Right lobe of liver (tissue), 6 donors: ENCODE measurements at regions not wholly inside any gene's neighbourhood (a gene's known extent, or its start where the extent isn't known, plus 50 kb on each side); places are given as distances from the start of the nearest gene placed in this dataset.

Experiments used
- ATAC-seq, 4 donors: fragments of 200-7000 bp; cut with Tn5 transposase; one replicate each; pipeline ENCODE4 v1.9.1; 2020; ENCODE audit warnings: mild to moderate bottlenecking in 4 of 4, moderate library complexity in 4 of 4
- DNase-seq, 3 donors: peaks; one replicate each; pipeline ENCODE4 v3.0.0-alpha.2; 2020
- H3K27ac ChIP-seq, 3 donors: fragments of 200-600 bp; one replicate each; pipeline ENCODE4 v1.8.0; 2022
- H3K27me3 ChIP-seq, 2 donors: fragments of 200-600 bp; one replicate each; pipeline ENCODE4 v1.8.0; 2022
- H3K36me3 ChIP-seq, 4 donors: fragments of 200-600 bp; sonication (generic) in 1 of 4; one replicate each; pipeline versions ENCODE4 v1.5.1 to v1.8.0; 2017 to 2022; ENCODE audit warnings: control low read depth in 1 of 4
- H3K4me1 ChIP-seq, 4 donors: fragments of 200-600 bp; sonication (generic) in 1 of 4; one replicate each; pipeline versions ENCODE4 v1.5.1 to v1.8.0; 2017 to 2022; ENCODE audit warnings: control low read depth in 1 of 4
- H3K4me3 ChIP-seq, 3 donors: fragments of 200-600 bp; one replicate each; pipeline ENCODE4 v1.8.0; 2022
- H3K9me3 ChIP-seq, 4 donors: fragments of 200-600 bp; sonication (generic) in 1 of 4; one replicate each; pipeline versions ENCODE4 v1.5.1 to v1.8.0; 2017 to 2022; ENCODE audit warnings: control low read depth in 1 of 4
- CTCF ChIP-seq, 4 donors: fragments of 200-600 bp in 3 of 4; fragments of 450-650 bp in 1 of 4; IDR thresholded peaks; one replicate each; pipeline versions ENCODE4 v1.5.1 to v1.8.0; 2016 to 2022; ENCODE audit warnings: antibody characterized with exemption in 4 of 4, mild to moderate bottlenecking in 2 of 4
- POLR2A ChIP-seq: fragments of 450-650 bp; IDR thresholded peaks from one replicate; pipeline ENCODE4 v1.6.1; 2017; ENCODE audit warnings: antibody characterized with exemption, mild to moderate bottlenecking
- WGBS: methylation state at CpG from one replicate; pipeline ENCODE4 v1.1.6; 2018; ENCODE audit warnings: low coverage, low lambda C conversion rate; ENCODE audit not compliant: insufficient coverage; ENCODE audit errors: missing lambda C conversion rate; 5-methylcytosine and 5-hydroxymethylcytosine counted together
- intact Hi-C, 2 donors: fragments of 100-400 bp; cut with DNase I; formaldehyde crosslinking; loops; one replicate each; pipeline versions ENCODE4 v1.11.2 to v1.14.1; 2022
- donor health status: DM: no; HTN: yes; CAD: no.
- donor health status: DM: no; HTN: no; CAD: no.
- donor health status: DM: no; HTN: no; CAD: no.
- donor health status: DM: no; HTN: yes; CAD: no.
- donor health status: DM: no; HTN: yes; CAD: no.

- H3K36me3 ChIP-seq: no peaks in the 10 kb centered on the region
- no peaks in the 10 kb centered on the region for H3K4me1 ChIP-seq
- WGBS: 31% methylated on average over 6 of the region's 6 CpGs
- no peak for DNase-seq
- ATAC-seq: no peak
- H3K27ac ChIP-seq: no peak overlapping the region
- no peak for TF ChIP-seq CTCF (IDR thresholded peaks at IDR 0.05)
- no peak for TF ChIP-seq POLR2A
- no peaks in the 10 kb centered on the region for H3K27me3 ChIP-seq
- intact Hi-C loops: no loop called here
- H3K4me3 ChIP-seq: no peak overlapping the region
- no peaks in the 10 kb centered on the region for H3K9me3 ChIP-seq
Measured at GRCh38 chr2:81529944-81530343, 1225.4 kb upstream of the LRRTM1 start.

- Histone ChIP-seq H3K27me3 (no peaks in the 10 kb centered on the region), H3K4me1 (no peaks in the 10 kb centered on the region), H3K9me3 (no peaks in the 10 kb centered on the region), H3K36me3 (no peaks in the 10 kb centered on the region), H3K4me3 (no peak overlapping the region), H3K27ac (no peak overlapping the region)
- TF ChIP-seq POLR2A (no peak), CTCF (IDR thresholded peaks at IDR 0.05) (no peak)
- no peak for DNase-seq
- intact Hi-C loops: no loop called here
- 54% methylated on average over 2 of the region's 3 CpGs for WGBS
- no peak for ATAC-seq
Measured at GRCh38 chr2:81528852-81529480, 1224.4 kb upstream of the LRRTM1 start.

GRCh38 chr2:81523344-81523743, 1218.8 kb upstream of the LRRTM1 start:
- Histone ChIP-seq H3K4me3 (no peak overlapping the region), H3K27ac (no peak overlapping the region), H3K9me3 (no peaks in the 10 kb centered on the region), H3K4me1 (no peaks in the 10 kb centered on the region), H3K36me3 (no peaks in the 10 kb centered on the region), H3K27me3 (no peaks in the 10 kb centered on the region)
- ATAC-seq (no peak), DNase-seq (no peak)
- 13% methylated on average over 1 of the region's 2 CpGs for WGBS
- intact Hi-C loops: no loop called here
- TF ChIP-seq POLR2A (no peak), CTCF (IDR thresholded peaks at IDR 0.05) (no peak)

GRCh38 chr2:81513328-81513727, 1208.8 kb upstream of the LRRTM1 start:
- 55% methylated on average over 2 of the region's 2 CpGs for WGBS
- no peak overlapping the region for H3K4me3 ChIP-seq
- H3K9me3 ChIP-seq: no peaks in the 10 kb centered on the region
- H3K36me3 ChIP-seq: no peaks in the 10 kb centered on the region
- ATAC-seq (no peak), DNase-seq (no peak)
- no peak overlapping the region for H3K27ac ChIP-seq
- no peaks in the 10 kb centered on the region for H3K27me3 ChIP-seq
- TF ChIP-seq POLR2A (no peak), CTCF (IDR thresholded peaks at IDR 0.05) (no peak)
- intact Hi-C loops: no loop called here
- H3K4me1 ChIP-seq: no peaks in the 10 kb centered on the region

- Histone ChIP-seq H3K27ac (no peak overlapping the region), H3K4me3 (no peak overlapping the region), H3K4me1 (no peaks in the 10 kb centered on the region), H3K27me3 (no peaks in the 10 kb centered on the region), H3K9me3 (no peaks in the 10 kb centered on the region), H3K36me3 (no peaks in the 10 kb centered on the region)
- no peak for DNase-seq
- intact Hi-C loops: no loop called here
- 42% methylated on average over 2 of the region's 2 CpGs for WGBS
- TF ChIP-seq POLR2A (no peak), CTCF (IDR thresholded peaks at IDR 0.05) (no peak)
- ATAC-seq: no peak
Measured at GRCh38 chr2:81505586-81505985, 1201.0 kb upstream of the LRRTM1 start.
